Suprapubic skin (tissue), 4 donors: ENCODE measurements at regions not wholly inside any gene's neighbourhood (a gene's known extent, or its start where the extent isn't known, plus 50 kb on each side); places are given as distances from the start of the nearest gene placed in this dataset.

Source experiments
- DNase-seq, 2 donors: peaks; one replicate each; pipeline ENCODE4 v3.0.0-alpha.2; 2019; ENCODE audit warnings: low spot score in 2 of 2
- H3K27ac ChIP-seq: fragments of 200-600 bp; sonication (generic); one replicate; pipeline ENCODE4 v1.5.1; 2019
- H3K27me3 ChIP-seq: fragments of 200-600 bp; sonication (generic); one replicate; pipeline ENCODE4 v1.5.1; 2019
- H3K36me3 ChIP-seq: fragments of 200-600 bp; sonication (generic); one replicate; pipeline ENCODE4 v1.5.1; 2019
- H3K4me1 ChIP-seq: fragments of 200-600 bp; sonication (generic); one replicate; pipeline ENCODE4 v1.5.1; 2019
- H3K4me3 ChIP-seq: fragments of 200-600 bp; sonication (generic); one replicate; pipeline ENCODE4 v1.5.1; 2019; ENCODE audit warnings: mild to moderate bottlenecking
- H3K9me3 ChIP-seq: fragments of 200-600 bp; sonication (generic); one replicate; pipeline ENCODE4 v1.5.1; 2019
- CTCF ChIP-seq, 2 donors: fragments of 200-600 bp in 1 of 2; fragments of 450-650 bp in 1 of 2; sonication (generic) in 1 of 2; IDR thresholded peaks; one replicate each; pipeline ENCODE4 v1.5.1; 2016 to 2019; ENCODE audit warnings: antibody characterized with exemption in 2 of 2, mild to moderate bottlenecking in 1 of 2, moderate library complexity in 1 of 2
- EP300 ChIP-seq: sonication (generic); formaldehyde crosslinking; IDR thresholded peaks from one replicate; pipeline ENCODE4 v1.6.1; 2017; ENCODE audit warnings: antibody characterized with exemption
- POLR2A ChIP-seq, 2 donors: fragments of 450-650 bp; IDR thresholded peaks; one replicate each; pipeline ENCODE4 v1.6.1; 2017; ENCODE audit warnings: antibody characterized with exemption in 2 of 2, mild to moderate bottlenecking in 2 of 2, moderate library complexity in 2 of 2
- POLR2AphosphoS5 ChIP-seq, 3 donors: sonication (generic); formaldehyde crosslinking; IDR thresholded peaks; one replicate each; pipeline ENCODE4 v1.6.1; 2017; ENCODE audit warnings: antibody characterized with exemption in 3 of 3
- WGBS: methylation state at CpG from one replicate; pipeline ENCODE4 v1.1.5; 2018; 5-methylcytosine and 5-hydroxymethylcytosine counted together

GRCh38 chrX:138034136-138034535 is 468.2 kb downstream of the ZIC3 start:
- no peak for DNase-seq
- Histone ChIP-seq H3K4me3 (no peak overlapping the region), H3K4me1 (no peaks in the 10 kb centered on the region), H3K36me3 (no peaks in the 10 kb centered on the region), H3K27ac (no peak overlapping the region), H3K9me3 (no peaks in the 10 kb centered on the region), H3K27me3 (no peaks in the 10 kb centered on the region)
- no peak for TF ChIP-seq POLR2A (IDR thresholded peaks at IDR 0.05)
- no peak for TF ChIP-seq POLR2AphosphoS5 (IDR thresholded peaks at IDR 0.05)
- WGBS: 44% methylated on average over 1 of the region's 1 CpG

- H3K9me3 ChIP-seq: no peaks in the 10 kb centered on the region
- H3K27me3 ChIP-seq: no peaks in the 10 kb centered on the region
- TF ChIP-seq CTCF (IDR thresholded peaks at IDR 0.05) (no peak), EP300 (no peak), POLR2AphosphoS5 (IDR thresholded peaks at IDR 0.05) (no peak), POLR2A (IDR thresholded peaks at IDR 0.05) (no peak)
- no peak for DNase-seq
- no peak overlapping the region for H3K4me3 ChIP-seq
- no peak overlapping the region for H3K27ac ChIP-seq
- no peaks in the 10 kb centered on the region for H3K4me1 ChIP-seq
- H3K36me3 ChIP-seq: no peaks in the 10 kb centered on the region
- WGBS: 81% methylated on average over 1 of the region's 1 CpG
Observed at GRCh38 chrX:138037548-138037947, 471.6 kb downstream of the ZIC3 start.

- no peak for DNase-seq
- H3K36me3 ChIP-seq: no peaks in the 10 kb centered on the region
- no peak overlapping the region for H3K27ac ChIP-seq
- TF ChIP-seq POLR2AphosphoS5 (IDR thresholded peaks at IDR 0.05) (no peak), EP300 (no peak)
- H3K4me3 ChIP-seq: no peak overlapping the region
- 59% methylated on average over 3 of the region's 3 CpGs for WGBS
- no peaks in the 10 kb centered on the region for H3K9me3 ChIP-seq
- no peaks in the 10 kb centered on the region for H3K27me3 ChIP-seq
- no peaks in the 10 kb centered on the region for H3K4me1 ChIP-seq
Observed at GRCh38 chrX:138057883-138058282, 492.0 kb downstream of the ZIC3 start.

GRCh38 chrX:138058931-138059330 is 493.0 kb downstream of the ZIC3 start:
- H3K27ac ChIP-seq: no peak overlapping the region
- no peak for TF ChIP-seq CTCF (IDR thresholded peaks at IDR 0.05)
- TF ChIP-seq POLR2A (IDR thresholded peaks at IDR 0.05): no peak
- no peak for TF ChIP-seq EP300
- TF ChIP-seq POLR2AphosphoS5 (IDR thresholded peaks at IDR 0.05): no peak
- no peaks in the 10 kb centered on the region for H3K27me3 ChIP-seq
- no peak overlapping the region for H3K4me3 ChIP-seq
- no peaks in the 10 kb centered on the region for H3K4me1 ChIP-seq
- DNase-seq: no peak
- no peaks in the 10 kb centered on the region for H3K9me3 ChIP-seq
- 66% methylated on average over 5 of the region's 5 CpGs for WGBS
- H3K36me3 ChIP-seq: no peaks in the 10 kb centered on the region

- Histone ChIP-seq H3K36me3 (no peaks in the 10 kb centered on the region), H3K27me3 (no peaks in the 10 kb centered on the region), H3K4me3 (no peak overlapping the region), H3K27ac (no peak overlapping the region), H3K4me1 (no peaks in the 10 kb centered on the region), H3K9me3 (no peaks in the 10 kb centered on the region)
- TF ChIP-seq POLR2A (IDR thresholded peaks at IDR 0.05): no peak
- TF ChIP-seq EP300: no peak
- no peak for TF ChIP-seq POLR2AphosphoS5 (IDR thresholded peaks at IDR 0.05)
- TF ChIP-seq CTCF (IDR thresholded peaks at IDR 0.05): no peak
- DNase-seq: no peak
Observed at GRCh38 chrX:138067415-138067814, 501.5 kb downstream of the ZIC3 start.

- no peaks in the 10 kb centered on the region for H3K9me3 ChIP-seq
- DNase-seq: no peak
- no peak overlapping the region for H3K27ac ChIP-seq
- H3K27me3 ChIP-seq: no peaks in the 10 kb centered on the region
- 54% methylated on average over 3 of the region's 15 CpGs for WGBS
- H3K36me3 ChIP-seq: no peaks in the 10 kb centered on the region
- H3K4me3 ChIP-seq: no peak overlapping the region
- no peaks in the 10 kb centered on the region for H3K4me1 ChIP-seq
- TF ChIP-seq EP300 (no peak), POLR2A (IDR thresholded peaks at IDR 0.05) (no peak), POLR2AphosphoS5 (IDR thresholded peaks at IDR 0.05) (no peak), CTCF (IDR thresholded peaks at IDR 0.05) (no peak)
Observed at GRCh38 chrX:138073626-138074025, 507.7 kb downstream of the ZIC3 start.
